Frontal cortex (tissue), 3 donors: ENCODE measurements at regions not wholly inside any gene's neighbourhood (a gene's known extent, or its start where the extent isn't known, plus 50 kb on each side); places are given as distances from the start of the nearest gene placed in this dataset.

Source experiments
- DNase-seq, 2 donors: peaks; one replicate each; pipeline ENCODE4 v3.0.0; 2012; ENCODE audit warnings: low spot score in 2 of 2
- FAIRE-seq: peaks from 2 replicates; lab custom pipeline; 2012; peaks lifted over from hg19 to GRCh38; lab: Jason Lieb, UNC
- donor health status: control.
- donor health status: control.
- donor health status: control.

DNA sequence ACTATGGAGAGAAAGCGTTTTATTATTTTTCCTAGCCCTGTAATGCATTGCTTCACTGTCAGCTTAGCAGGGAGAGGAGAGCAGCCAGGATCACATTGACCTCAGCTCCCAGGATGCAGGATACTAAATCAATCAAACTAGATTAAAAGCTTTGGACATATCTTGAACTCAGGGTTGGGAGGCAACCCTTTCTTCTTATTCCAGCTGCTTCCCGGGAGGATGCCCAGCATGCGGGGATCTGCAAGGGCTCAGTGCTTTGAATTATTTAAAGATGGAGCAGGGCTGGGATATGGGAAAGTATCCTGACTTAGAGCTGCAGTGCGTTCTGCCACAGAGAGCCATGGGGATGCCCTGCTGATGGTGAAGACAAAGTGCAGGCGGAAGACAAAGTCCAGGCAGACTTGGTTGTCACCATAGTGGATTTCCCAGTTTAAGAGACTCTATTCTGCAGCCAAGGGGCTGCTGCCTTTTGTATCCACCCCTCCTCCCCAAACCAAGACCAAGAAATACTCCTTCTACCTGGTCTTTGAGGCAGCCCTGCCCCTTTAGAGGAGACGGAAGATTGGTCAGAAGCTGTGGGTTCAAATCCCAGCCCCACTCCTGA, 1035.0 kb downstream of the TBC1D22A start:
- DNase-seq (no peak), FAIRE-seq (no peak)

GRCh38 chr22:47796128-47796908, 1033.9 kb downstream of the TBC1D22A start:
- FAIRE-seq: no peak
- DNase-seq: no peak

- DNase-seq: no peak
- no peak for FAIRE-seq
These were observed 1033.2 kb downstream of the TBC1D22A start for GRCh38 chr22:47795477-47796127.

- DNase-seq (no peak), FAIRE-seq (no peak)
These were observed 1032.4 kb downstream of the TBC1D22A start for GRCh38 chr22:47794851-47795250.

- FAIRE-seq: no peak
- DNase-seq: no peak
These were observed 1031.1 kb downstream of the TBC1D22A start for GRCh38 chr22:47793304-47794101.

DNA sequence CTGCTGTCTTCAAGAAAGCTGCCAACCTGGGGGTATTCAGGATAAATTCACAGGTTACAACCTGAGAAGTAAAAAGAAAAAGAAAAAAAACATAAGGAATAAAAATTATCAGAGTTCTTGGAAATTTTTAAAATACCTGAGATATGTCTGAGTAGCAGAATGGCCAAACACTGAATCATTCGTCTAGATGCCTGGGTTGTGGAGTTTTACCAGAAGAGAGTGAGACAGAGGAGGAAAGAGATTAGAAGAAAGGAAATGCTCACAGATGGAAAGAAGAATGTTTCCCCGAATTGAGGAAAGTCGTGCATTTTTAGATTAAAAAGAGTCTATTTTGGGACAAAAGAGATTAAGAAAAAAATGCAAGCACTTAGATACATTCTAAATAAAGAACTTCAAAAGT, 1026.7 kb downstream of the TBC1D22A start:
- FAIRE-seq: no peak
- no peak for DNase-seq

DNA sequence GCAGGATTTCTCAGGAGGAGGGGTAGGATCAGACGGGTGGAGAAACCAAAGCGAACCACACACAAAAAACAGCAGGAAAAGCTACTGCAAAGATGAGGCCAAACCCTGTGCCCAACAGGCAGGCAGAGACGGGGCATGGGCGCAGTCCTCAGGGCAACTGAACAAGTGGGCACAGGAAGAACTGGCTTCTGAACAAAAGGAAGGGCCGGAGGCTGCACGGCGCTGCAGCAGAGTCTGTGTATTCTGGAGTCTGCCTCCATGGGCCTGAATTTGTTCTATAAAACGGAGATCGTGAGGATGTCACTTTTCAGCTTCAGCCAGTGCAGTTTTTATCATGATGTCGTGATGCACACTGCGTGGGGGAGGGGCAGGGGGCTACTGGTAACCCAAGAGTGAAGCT, 1026.0 kb downstream of the TBC1D22A start:
- DNase-seq: no peak

GRCh38 chr22:47787501-47788227, 1025.2 kb downstream of the TBC1D22A start:
- FAIRE-seq (no peak), DNase-seq (no peak)

More for the DNA sequence above, 1026.0 kb downstream of the TBC1D22A start:
- no peak for FAIRE-seq

- FAIRE-seq: no peak
- DNase-seq: no peak
These were observed 1024.3 kb downstream of the TBC1D22A start for GRCh38 chr22:47786650-47787290.

GRCh38 chr22:47784991-47785390, 1022.5 kb downstream of the TBC1D22A start:
- DNase-seq (no peak), FAIRE-seq (no peak)

- no peak for DNase-seq
- no peak for FAIRE-seq
These were observed 1022.0 kb downstream of the TBC1D22A start for GRCh38 chr22:47784367-47784983.

DNA sequence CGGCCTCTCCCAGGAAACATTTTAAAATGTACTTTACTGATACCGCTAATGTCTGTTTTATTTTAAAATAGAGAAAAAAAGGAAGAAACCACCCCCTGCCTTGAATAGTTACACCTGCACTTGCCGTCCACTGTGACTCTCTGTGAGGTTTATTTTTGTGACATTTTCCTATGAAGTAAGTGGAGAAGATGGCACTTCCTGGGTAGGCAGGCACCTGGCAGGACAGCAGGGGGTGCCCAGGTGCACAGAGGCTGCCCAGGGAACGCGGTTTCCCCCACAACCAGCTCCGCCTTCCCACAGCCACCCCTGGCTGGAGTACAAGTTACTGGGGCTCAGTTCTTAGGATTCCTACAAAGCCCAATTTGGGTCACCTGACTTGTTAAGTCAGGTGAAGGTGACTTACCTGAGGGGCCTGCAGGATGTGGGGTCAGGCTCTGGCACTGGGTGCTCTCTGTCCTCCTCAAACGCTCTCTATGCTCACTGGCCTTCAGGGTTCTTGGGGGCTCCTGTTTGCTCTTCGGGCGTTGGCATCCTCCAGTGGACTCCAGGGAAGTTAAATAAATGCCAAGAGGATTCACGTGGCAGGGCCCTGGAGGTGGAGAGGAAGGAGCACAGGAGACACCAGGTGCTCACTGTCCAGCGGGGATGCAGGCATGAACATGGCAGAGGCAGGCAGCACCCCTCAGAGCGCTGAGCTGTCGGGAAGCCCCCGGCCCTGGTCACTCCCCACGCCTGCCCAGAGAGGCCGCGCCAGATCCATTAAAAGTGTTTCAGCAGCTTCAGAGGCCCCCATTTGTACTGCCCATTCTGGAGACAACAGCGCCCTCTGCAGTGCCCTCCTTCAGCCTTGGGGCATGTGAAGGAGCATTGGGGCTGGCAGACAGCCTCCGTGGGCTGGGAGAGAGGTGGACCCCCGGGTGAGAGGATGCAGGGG, 1021.2 kb downstream of the TBC1D22A start:
- FAIRE-seq (no peak), DNase-seq (no peak)

GRCh38 chr22:47782328-47783075, 1020.1 kb downstream of the TBC1D22A start:
- DNase-seq (no peak), FAIRE-seq (no peak)

DNA sequence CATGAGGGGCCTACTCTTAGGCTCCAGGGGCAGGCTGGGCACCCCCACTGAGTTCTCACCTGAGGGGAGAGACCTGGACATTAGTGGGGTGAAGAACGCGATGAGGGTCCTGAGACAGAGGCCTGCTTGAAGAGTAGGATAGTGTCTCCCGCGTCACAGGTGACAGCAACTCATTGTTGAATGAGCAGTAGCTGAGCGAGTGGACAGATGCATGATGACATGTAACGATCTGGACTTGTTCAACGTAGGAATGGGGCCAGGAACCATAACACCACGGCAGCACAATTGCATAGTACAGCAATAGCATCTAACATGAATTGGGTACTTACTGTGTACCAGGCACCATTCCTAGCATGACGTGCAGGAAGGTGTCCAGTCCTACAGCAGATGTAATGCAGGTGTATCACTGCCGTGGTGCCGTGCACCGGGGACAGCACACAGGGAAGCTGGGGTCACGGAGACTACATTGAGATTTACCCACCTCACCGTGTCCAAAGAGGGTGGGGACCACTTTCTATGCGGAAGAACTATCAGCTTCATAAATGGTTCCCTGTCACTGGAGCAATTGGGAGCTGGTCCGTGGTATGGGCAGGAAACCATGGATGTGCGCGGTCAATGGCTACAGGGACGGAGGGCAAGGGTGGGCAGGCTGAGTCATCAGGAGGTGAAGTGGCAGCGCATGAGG, 1019.1 kb downstream of the TBC1D22A start:
- no peak for FAIRE-seq
- no peak for DNase-seq

- FAIRE-seq (no peak), DNase-seq (peak in 1 of 2 donors; percentile 50)
These were observed 1018.6 kb downstream of the TBC1D22A start for GRCh38 chr22:47781024-47781423.

DNA sequence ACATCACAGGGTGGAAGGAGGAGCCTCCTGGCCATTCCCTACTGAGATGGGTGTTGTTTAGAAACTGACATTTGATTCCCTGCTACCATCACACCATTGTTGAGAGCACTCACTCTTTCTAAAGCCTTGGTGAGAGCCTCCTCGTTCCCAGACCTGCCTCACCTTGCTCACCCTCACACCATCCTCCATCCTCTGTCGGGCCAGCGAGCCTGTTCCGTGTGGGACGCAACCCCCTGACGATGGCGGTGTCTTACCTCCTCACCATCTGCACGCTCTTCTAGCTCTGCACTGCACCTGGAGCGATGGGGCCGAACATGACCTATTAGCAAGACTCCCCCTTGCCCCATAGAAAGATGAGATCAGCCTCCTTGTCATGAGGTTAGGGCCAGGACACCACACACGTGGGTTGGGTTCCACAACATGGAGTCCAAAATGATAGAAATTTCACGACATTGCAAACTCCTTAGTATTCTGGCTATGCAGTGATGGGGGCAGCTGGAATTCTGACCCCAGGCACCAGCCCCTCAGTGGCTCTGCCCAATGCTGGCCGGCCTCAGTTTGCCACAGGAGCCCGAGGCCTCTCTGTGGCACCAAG, 1017.9 kb downstream of the TBC1D22A start:
- FAIRE-seq (no peak), DNase-seq (no peak)
